Neural progenitor cell (in vitro differentiated cells): ENCODE measurements at regions not wholly inside any gene's neighbourhood (a gene's known extent, or its start where the extent isn't known, plus 50 kb on each side); places are given as distances from the start of the nearest gene placed in this dataset.
"Not testable (repeated sequence)": the region's sequence is repeated elsewhere in the genome, so short reads cannot be mapped to it uniquely, and the experiment has no call there.

Experiments used
- CTCF ChIP-seq: fragments of 200-600 bp; sonication (generic); IDR thresholded peaks from 2 replicates; pipeline ENCODE4 v1.5.1; 2017; ENCODE audit warnings: antibody characterized with exemption, mild to moderate bottlenecking
- EZH2 ChIP-seq: fragments of 200-600 bp; sonication (generic); IDR thresholded peaks from 2 replicates; pipeline ENCODE4 v1.6.1; 2017; ENCODE audit warnings: antibody characterized with exemption, mild to moderate bottlenecking, moderate library complexity

- TF ChIP-seq CTCF, EZH2: not testable (repeated sequence)
Observed at GRCh38 chr22:10572531-10572930, 4955.5 kb upstream of the OR11H1 start.
